Esophagus squamous epithelium (tissue), 4 donors: ENCODE measurements at regions not wholly inside any gene's neighbourhood (a gene's known extent, or its start where the extent isn't known, plus 50 kb on each side); places are given as distances from the start of the nearest gene placed in this dataset.

Experiments
- CTCF ChIP-seq, 6 experiments: fragments of 450-650 bp in 4 of 6; fragments of 200-600 bp in 2 of 6; sonication (generic) in 2 of 6; IDR thresholded peaks; one replicate each; pipeline ENCODE4 v1.5.1; 2016 to 2019; ENCODE audit warnings: antibody characterized with exemption in 6 of 6, mild to moderate bottlenecking in 4 of 6, moderate library complexity in 4 of 6
- POLR2A ChIP-seq, 4 donors: fragments of 450-650 bp; IDR thresholded peaks; one replicate each; pipeline ENCODE4 v1.6.1; 2017; ENCODE audit warnings: antibody characterized with exemption in 4 of 4, mild to moderate bottlenecking in 4 of 4, moderate library complexity in 3 of 4

DNA sequence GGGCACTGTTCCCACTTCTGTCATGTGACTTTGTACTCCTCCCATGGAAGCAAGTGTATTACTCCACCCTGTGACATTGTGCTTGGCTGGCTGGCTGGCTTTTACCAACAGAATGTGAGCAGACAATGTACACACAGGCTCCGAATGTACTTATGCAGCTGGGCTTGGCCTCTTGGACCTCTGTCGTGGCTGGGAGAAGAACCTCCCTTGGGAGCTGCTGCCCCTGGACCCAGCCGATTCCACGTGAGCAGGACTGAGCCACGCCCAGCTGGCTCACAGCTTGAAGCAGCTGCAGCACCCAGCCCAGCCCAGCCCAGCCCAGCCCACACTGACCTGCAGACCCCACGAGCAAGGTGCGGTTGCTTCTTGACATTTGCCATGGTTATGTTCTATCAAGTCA lies 177.5 kb downstream of the RBFOX3 start:
- TF ChIP-seq CTCF (IDR thresholded peaks at IDR 0.05) (no peak), POLR2A (IDR thresholded peaks at IDR 0.05) (no peak)
